K562 (cell line): ENCODE measurements at regions not wholly inside any gene's neighbourhood (a gene's known extent, or its start where the extent isn't known, plus 50 kb on each side); places are given as distances from the start of the nearest gene placed in this dataset.

Experiments used
- HDAC8 ChIP-seq: fragments of 450-650 bp; IDR thresholded peaks from 2 replicates; pipeline ENCODE4 v1.6.1; 2016; ENCODE audit warnings: mild to moderate bottlenecking, missing genetic modification characterization, moderate library complexity, missing compliant biosample characterization
- ILK ChIP-seq: fragments of 450-650 bp; IDR thresholded peaks from 2 replicates; pipeline ENCODE4 v1.6.1; 2016; ENCODE audit warnings: missing genetic modification characterization, low read depth, mild to moderate bottlenecking, missing compliant biosample characterization, moderate library complexity, borderline replicate concordance
- L3MBTL2 ChIP-seq: fragments of 450-650 bp; IDR thresholded peaks from 2 replicates; pipeline ENCODE4 v1.6.1; 2016; ENCODE audit warnings: mild to moderate bottlenecking, moderate library complexity
- SIN3A ChIP-seq, 2 experiments: fragments of 150-350 bp in 1 of 2; IDR thresholded peaks; 2 replicates each; pipeline ENCODE4 v1.6.1; 2011 to 2016; ENCODE audit warnings: borderline replicate concordance in 2 of 2, low read depth in 2 of 2, low read length in 2 of 2, mild to moderate bottlenecking in 2 of 2, moderate library complexity in 2 of 2; ENCODE audit not compliant: control insufficient read depth in 1 of 2
- TEAD1 ChIP-seq, 2 experiments: fragments of 450-650 bp in 1 of 2; sonication (generic) in 1 of 2; formaldehyde crosslinking; IDR thresholded peaks; 2 replicates each; pipeline versions ENCODE4 v1.4.0 to v1.8.0; 2020 to 2022; ENCODE audit warnings: mild to moderate bottlenecking in 2 of 2, missing genetic modification reagents in 1 of 2
- ZNF512 ChIP-seq: IDR thresholded peaks from 2 replicates; pipeline ENCODE4 v1.6.1; 2016; ENCODE audit warnings: missing genetic modification characterization, missing compliant biosample characterization

GRCh38 chr5:1706428-1706827, 93.2 kb downstream of the MRPL36 start:
- TF ChIP-seq SIN3A (IDR thresholded peaks at IDR 0.05; ENCODE audit: borderline replicate concordance in 2 of 2, control insufficient read depth in 1 of 2, low read depth in 2 of 2, low read length in 2 of 2), result no peak
- no peak for TF ChIP-seq HDAC8 (tag)
- no peak for TF ChIP-seq ZNF512 (tag)
- no peak for TF ChIP-seq L3MBTL2
- TF ChIP-seq ILK (tag), result no peak
- no peak for TF ChIP-seq TEAD1 (CRISPR knock-in tag; IDR thresholded peaks at IDR 0.05)
